ENCODE measurements at regions not wholly inside any gene's neighbourhood (a gene's known extent, or its start where the extent isn't known, plus 50 kb on each side); places are given as distances from the start of the nearest gene placed in this dataset.
"Not testable (repeated sequence)": the region's sequence is repeated elsewhere in the genome, so short reads cannot be mapped to it uniquely, and the experiment has no call there.

DNA sequence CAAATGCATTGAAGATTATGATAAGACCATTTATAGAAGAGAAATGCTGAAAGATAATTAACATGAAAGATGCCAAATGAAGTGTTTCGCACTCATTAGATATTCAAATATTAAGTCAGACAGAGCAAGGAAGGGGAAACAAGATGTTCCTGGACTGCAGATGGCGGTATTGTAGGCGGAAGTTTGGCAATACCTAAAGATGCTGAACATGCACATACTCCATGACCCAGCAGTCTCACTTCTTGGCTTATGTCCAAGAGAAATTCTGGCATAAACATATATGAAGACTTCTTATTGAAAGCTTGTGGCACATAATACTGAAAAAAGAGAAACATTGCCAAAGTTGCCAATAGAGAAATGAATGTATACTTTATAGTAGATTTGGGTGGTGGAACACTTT lies 325.4 kb upstream of the SEMA3C start:
- H3K27me3 Mint-ChIP-seq = no peaks in the 10 kb centered on the region
- no peak overlapping the region for H3K27ac Mint-ChIP-seq
- H3K4me3 Mint-ChIP-seq = no peak overlapping the region
- H3K4me1 Mint-ChIP-seq = no peaks in the 10 kb centered on the region
- ATAC-seq (replicated peaks) (no peak), DNase-seq (no peak)
- H3K9me3 Mint-ChIP-seq = peaks cover 9 to 12% of the 10 kb centered on the region in 2 donors
- no peaks in the 10 kb centered on the region for H3K36me3 Mint-ChIP-seq

DNA sequence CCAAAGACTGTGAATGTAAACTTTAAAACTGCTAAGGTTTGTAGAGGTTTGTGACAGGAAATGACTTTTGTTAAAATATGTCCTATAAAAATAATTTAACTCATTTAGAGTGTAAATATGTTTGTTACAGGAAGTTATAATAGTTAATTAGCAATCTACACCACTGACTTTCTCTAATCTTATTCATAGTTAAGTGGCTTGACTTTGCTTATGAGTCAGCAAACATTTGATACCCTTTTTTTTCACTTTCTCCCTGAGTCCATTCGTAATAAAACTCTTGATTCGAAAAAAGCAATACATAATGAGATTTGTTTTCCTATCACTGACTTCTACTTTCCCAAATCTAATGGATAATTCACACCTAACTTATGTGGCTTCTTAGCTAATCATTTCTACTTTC lies 317.7 kb upstream of the SEMA3C start:
- DNase-seq (no peak), ATAC-seq (replicated peaks) (no peak)
- no peaks in the 10 kb centered on the region for H3K27me3 Mint-ChIP-seq
- H3K36me3 Mint-ChIP-seq = no peaks in the 10 kb centered on the region
- no peak overlapping the region for H3K4me3 Mint-ChIP-seq
- no peak overlapping the region for H3K27ac Mint-ChIP-seq
- no peaks in the 10 kb centered on the region for H3K4me1 Mint-ChIP-seq
- peaks cover 2 to 17% of the 10 kb centered on the region in 2 donors for H3K9me3 Mint-ChIP-seq

DNA sequence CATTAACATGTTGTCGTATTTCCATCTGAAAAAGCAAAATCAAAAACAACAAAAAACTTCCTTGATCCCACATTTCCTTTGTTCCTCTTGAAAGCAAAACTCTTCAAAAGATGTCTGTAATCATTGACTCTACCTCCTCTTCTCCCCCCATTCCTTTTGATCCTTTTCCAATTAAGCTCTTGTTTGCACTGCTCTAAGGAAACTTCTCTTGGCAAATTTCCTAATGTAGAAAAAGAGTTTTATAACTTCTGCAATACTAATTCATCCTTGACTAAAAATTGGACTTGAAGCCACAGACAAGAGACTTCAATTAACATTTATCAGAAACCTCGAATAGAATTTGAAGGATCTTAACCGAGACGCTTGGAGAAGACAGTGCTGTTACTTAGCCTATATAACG lies 317.1 kb upstream of the SEMA3C start:
- peaks cover 2 to 12% of the 10 kb centered on the region in 2 donors for H3K9me3 Mint-ChIP-seq

GRCh38 chr7:81234896-81235295 lies 316.0 kb upstream of the SEMA3C start:
- Mint-ChIP-seq H3K36me3 (no peaks in the 10 kb centered on the region), H3K9me3 (peaks cover 2 to 12% of the 10 kb centered on the region in 2 donors), H3K4me1 (no peaks in the 10 kb centered on the region), H3K27me3 (no peaks in the 10 kb centered on the region), H3K4me3 (no peak overlapping the region), H3K27ac (no peak overlapping the region)
- no peak for ATAC-seq (replicated peaks)
- no peak for DNase-seq

More for the DNA sequence above, 317.1 kb upstream of the SEMA3C start:
- DNase-seq (no peak), ATAC-seq (replicated peaks) (no peak)
- no peaks in the 10 kb centered on the region for H3K27me3 Mint-ChIP-seq
- no peak overlapping the region for H3K27ac Mint-ChIP-seq
- H3K4me3 Mint-ChIP-seq = no peak overlapping the region
- H3K4me1 Mint-ChIP-seq = no peaks in the 10 kb centered on the region
- H3K36me3 Mint-ChIP-seq = no peaks in the 10 kb centered on the region

GRCh38 chr7:81233208-81233940 lies 314.5 kb upstream of the SEMA3C start:
- H3K27ac Mint-ChIP-seq = no peak overlapping the region
- H3K9me3 Mint-ChIP-seq = peaks cover 0 to 9% of the 10 kb centered on the region in 2 donors
- DNase-seq (no peak), ATAC-seq (replicated peaks) (no peak)
- H3K27me3 Mint-ChIP-seq = no peaks in the 10 kb centered on the region
- H3K4me1 Mint-ChIP-seq = no peaks in the 10 kb centered on the region
- H3K36me3 Mint-ChIP-seq = no peaks in the 10 kb centered on the region
- H3K4me3 Mint-ChIP-seq = no peak overlapping the region

GRCh38 chr7:81232084-81232799 lies 313.4 kb upstream of the SEMA3C start:
- no peak for ATAC-seq (replicated peaks)
- no peaks in the 10 kb centered on the region for H3K9me3 Mint-ChIP-seq
- H3K4me1 Mint-ChIP-seq = no peaks in the 10 kb centered on the region
- no peaks in the 10 kb centered on the region for H3K36me3 Mint-ChIP-seq
- H3K4me3 Mint-ChIP-seq = no peak overlapping the region
- DNase-seq = no peak
- no peak overlapping the region for H3K27ac Mint-ChIP-seq
- no peaks in the 10 kb centered on the region for H3K27me3 Mint-ChIP-seq

DNA sequence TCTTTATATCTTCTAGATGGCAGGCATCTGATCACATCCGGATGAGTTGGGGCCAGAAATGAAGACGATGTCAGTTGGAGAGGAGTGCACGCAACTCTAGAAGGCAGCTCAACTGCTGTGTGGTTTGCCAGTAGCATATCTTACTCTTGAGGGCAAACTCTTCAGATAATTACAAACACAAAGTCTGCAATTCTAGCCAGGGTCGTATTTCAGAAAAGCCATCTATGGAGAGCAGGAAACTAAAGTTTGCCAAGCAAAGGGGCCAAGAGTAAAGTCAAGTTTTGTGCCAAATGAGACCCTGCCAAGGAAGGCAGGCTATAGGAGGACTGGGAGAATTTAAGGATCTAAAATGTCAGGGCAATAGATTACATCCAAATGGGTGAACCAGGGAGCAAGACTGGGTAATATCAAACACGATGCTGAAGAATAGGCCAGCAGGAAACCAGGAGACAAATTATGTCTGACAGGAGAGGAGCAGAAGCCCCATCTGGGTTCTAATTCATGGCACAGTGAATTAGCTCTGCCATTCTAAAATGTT lies 312.5 kb upstream of the SEMA3C start:
- H3K36me3 Mint-ChIP-seq = no peaks in the 10 kb centered on the region
- no peak for ATAC-seq (replicated peaks)
- DNase-seq = no peak
- no peaks in the 10 kb centered on the region for H3K27me3 Mint-ChIP-seq
- no peaks in the 10 kb centered on the region for H3K9me3 Mint-ChIP-seq
- H3K4me1 Mint-ChIP-seq = no peaks in the 10 kb centered on the region
- H3K4me3 Mint-ChIP-seq = no peak overlapping the region
- no peak overlapping the region for H3K27ac Mint-ChIP-seq

GRCh38 chr7:81226234-81226633 lies 307.4 kb upstream of the SEMA3C start:
- Mint-ChIP-seq H3K4me1 (no peaks in the 10 kb centered on the region), H3K9me3 (peaks cover 0 to 7% of the 10 kb centered on the region in 2 donors), H3K27ac (no peak overlapping the region), H3K36me3 (no peaks in the 10 kb centered on the region), H3K27me3 (no peaks in the 10 kb centered on the region), H3K4me3 (no peak overlapping the region)
- ATAC-seq (replicated peaks) (no peak), DNase-seq (no peak)

DNA sequence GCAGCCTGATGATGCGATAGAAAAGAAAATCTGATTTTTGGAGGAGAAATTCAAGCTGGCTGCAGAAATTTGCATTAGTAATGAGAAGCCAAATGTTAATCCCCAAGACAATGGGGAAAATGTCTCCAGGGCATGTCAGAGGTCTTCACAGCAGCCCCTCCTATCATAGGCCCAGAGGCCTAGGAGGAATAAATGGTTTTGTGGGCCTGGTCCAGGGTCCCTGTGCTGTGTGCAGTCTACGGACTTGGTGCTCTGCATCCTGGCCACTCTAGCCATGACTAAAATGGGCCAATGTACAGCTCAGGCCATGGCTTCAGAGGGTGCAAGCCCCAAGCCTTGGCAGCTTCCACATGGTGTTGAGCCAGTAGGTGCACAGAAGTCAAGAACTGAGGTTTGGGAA lies 303.8 kb upstream of the SEMA3C start:
- not testable (repeated sequence) for ATAC-seq (replicated peaks); H3K9me3 Mint-ChIP-seq; H3K27me3 Mint-ChIP-seq; H3K27ac Mint-ChIP-seq; H3K36me3 Mint-ChIP-seq; DNase-seq; H3K4me1 Mint-ChIP-seq; H3K4me3 Mint-ChIP-seq

DNA sequence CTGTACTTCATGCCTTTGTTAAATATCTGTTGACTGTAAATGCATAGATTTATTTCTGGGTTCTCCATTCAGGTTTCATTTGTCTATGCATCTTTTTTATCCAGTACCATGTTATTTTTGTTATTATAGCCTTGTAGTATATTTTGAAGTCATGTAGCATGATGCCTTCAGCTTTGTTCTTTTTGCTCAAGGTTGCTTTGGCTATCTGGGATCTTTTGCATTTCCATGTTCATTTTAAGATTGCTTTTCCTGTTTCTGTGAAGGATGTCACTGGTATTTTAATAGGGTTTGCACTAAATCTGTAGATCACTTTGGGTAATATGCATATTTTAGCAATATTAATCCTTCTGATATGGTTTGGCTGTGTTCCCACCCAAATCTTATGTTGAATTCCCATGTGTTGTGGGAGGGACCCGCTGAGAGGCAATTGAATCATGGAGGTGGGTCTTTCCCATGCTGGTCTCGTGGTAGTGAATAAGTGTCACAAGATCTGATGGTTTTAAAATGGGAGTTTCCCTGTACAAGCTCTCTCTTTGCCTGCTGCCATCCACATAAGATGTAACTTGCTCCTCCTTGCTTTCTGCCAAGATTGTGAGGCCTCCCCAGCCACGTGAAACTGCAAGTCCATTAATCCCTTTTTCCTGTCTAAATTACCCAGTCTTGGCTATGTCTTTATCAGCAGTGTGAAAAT lies 302.8 kb upstream of the SEMA3C start:
- no peak overlapping the region for H3K4me3 Mint-ChIP-seq
- no peaks in the 10 kb centered on the region for H3K36me3 Mint-ChIP-seq
- no peaks in the 10 kb centered on the region for H3K4me1 Mint-ChIP-seq
- no peak for DNase-seq
- H3K27ac Mint-ChIP-seq = no peak overlapping the region
- H3K9me3 Mint-ChIP-seq = peaks cover 0 to 9% of the 10 kb centered on the region in 2 donors
- H3K27me3 Mint-ChIP-seq = no peaks in the 10 kb centered on the region
- ATAC-seq (replicated peaks) = no peak

GRCh38 chr7:81218480-81219106 lies 299.7 kb upstream of the SEMA3C start:
- Mint-ChIP-seq H3K9me3 (peaks cover 0 to 5% of the 10 kb centered on the region in 2 donors), H3K27me3 (no peaks in the 10 kb centered on the region), H3K4me1 (no peaks in the 10 kb centered on the region), H3K4me3 (no peak overlapping the region), H3K36me3 (no peaks in the 10 kb centered on the region), H3K27ac (no peak overlapping the region)
- no peak for ATAC-seq (replicated peaks)
- DNase-seq = no peak

GRCh38 chr7:81213394-81213793 lies 294.5 kb upstream of the SEMA3C start:
- DNase-seq (no peak), ATAC-seq (replicated peaks) (no peak)
- Mint-ChIP-seq H3K9me3 (no peaks in the 10 kb centered on the region), H3K36me3 (no peaks in the 10 kb centered on the region), H3K27ac (no peak overlapping the region), H3K4me1 (no peaks in the 10 kb centered on the region), H3K4me3 (no peak overlapping the region), H3K27me3 (no peaks in the 10 kb centered on the region)

DNA sequence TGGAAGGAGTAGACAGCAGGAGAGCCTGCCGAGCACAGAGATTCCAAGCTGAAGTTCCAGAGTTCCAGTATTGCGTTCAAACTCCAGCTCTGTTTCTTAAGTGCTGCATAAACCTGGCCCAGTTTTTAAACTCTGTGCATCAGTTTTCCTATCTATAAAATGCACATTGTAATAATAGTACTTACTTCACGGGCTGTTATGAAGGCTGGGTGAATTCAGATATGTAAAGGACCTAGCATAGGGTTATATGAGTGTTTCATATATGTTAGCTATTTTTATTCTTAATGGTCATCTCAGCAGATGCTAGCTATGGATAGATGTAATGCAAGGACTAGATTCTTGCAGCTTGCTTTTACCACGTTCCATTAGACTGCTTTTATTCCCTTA lies 293.1 kb upstream of the SEMA3C start:
- no peaks in the 10 kb centered on the region for H3K36me3 Mint-ChIP-seq
- no peak overlapping the region for H3K4me3 Mint-ChIP-seq
- no peaks in the 10 kb centered on the region for H3K4me1 Mint-ChIP-seq
- no peaks in the 10 kb centered on the region for H3K9me3 Mint-ChIP-seq
- ATAC-seq (replicated peaks) (no peak), DNase-seq (no peak)
- H3K27ac Mint-ChIP-seq = no peak overlapping the region
- H3K27me3 Mint-ChIP-seq = no peaks in the 10 kb centered on the region

DNA sequence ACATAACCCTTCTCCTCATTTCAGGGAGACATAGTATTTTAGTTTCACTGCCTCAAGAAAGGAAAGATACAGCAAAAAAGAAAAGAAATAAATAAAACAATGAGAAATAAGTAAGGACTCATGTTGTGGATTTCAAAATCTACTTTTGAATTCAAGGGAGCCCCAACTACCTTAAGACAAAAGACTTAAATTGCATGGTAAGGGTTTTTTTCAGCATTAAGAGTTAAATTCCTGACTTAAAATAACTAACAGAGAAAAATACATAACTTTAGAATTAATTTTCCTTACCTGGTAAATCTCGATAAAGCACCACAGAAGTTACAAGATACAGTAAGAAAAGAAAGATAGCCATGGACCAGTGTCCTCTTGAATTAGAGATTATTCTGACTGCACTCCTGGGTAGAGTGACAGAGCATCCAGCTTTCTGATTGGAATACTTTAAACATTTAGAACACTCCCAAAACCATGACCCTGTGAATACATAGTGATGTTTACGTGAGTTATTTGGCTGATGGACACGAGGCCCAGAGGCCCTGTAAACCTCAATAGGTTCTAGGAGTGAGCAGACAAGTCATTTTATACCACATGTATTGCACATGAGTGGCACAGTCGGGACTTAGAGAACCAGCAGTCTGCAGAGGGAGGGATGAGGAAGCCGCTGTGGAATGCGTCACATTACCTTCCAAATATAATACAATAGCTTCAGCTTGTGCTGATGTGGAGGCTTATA lies 292.5 kb upstream of the SEMA3C start:
- no peak for DNase-seq
- no peaks in the 10 kb centered on the region for H3K36me3 Mint-ChIP-seq
- no peaks in the 10 kb centered on the region for H3K9me3 Mint-ChIP-seq
- no peak for ATAC-seq (replicated peaks)
- H3K27me3 Mint-ChIP-seq = no peaks in the 10 kb centered on the region
- no peak overlapping the region for H3K27ac Mint-ChIP-seq
- no peaks in the 10 kb centered on the region for H3K4me1 Mint-ChIP-seq
- H3K4me3 Mint-ChIP-seq = no peak overlapping the region
